HEK293T (cell line): ENCODE measurements at regions not wholly inside any gene's neighbourhood (a gene's known extent, or its start where the extent isn't known, plus 50 kb on each side); places are given as distances from the start of the nearest gene placed in this dataset.

Experiments
- ELF4 ChIP-seq: fragments of 450-650 bp; IDR thresholded peaks from 2 replicates; pipeline ENCODE4 v1.6.1; 2017; ENCODE audit warnings: antibody characterized with exemption
- HDGF ChIP-seq: fragments of 450-650 bp; IDR thresholded peaks from 2 replicates; pipeline ENCODE4 v1.6.1; 2017; ENCODE audit warnings: antibody characterized with exemption, borderline replicate concordance

DNA sequence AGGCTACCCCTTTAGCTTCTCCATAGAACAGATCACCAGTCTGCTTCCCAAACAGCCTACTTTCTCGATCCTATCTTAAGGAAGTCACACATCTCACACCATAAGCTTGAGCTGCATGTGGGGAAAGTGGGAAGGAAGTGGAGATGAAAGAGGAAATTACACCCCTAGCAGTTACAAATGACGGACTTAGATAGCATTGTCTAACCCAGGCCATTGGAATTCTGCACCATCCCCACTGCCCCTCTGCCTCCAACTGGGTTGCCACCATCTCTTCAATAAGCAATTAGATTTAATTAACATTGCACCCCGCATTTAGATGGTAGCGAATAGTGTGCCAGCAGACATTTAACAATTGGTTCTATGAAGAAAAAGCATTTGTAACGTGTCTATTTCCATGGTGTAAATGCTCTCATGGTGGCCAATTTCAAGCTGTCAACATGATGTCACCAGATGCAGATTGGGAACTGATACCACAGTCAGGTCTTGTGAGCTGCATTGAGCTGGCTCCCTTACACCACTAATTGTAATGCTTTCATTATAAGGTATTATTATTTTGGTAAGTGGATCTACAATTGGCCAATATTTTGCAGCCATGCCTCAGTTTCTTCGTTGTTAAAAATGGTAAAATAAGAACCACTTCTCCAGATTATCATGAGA is 124.7 kb downstream of the CD24 start:
- no peak for TF ChIP-seq ELF4
- no peak for TF ChIP-seq HDGF
